Transverse colon (tissue), 4 donors: ENCODE measurements at regions not wholly inside any gene's neighbourhood (a gene's known extent, or its start where the extent isn't known, plus 50 kb on each side); places are given as distances from the start of the nearest gene placed in this dataset.

Source experiments
- DNase-seq: peaks from one replicate; pipeline ENCODE4 v3.0.0-alpha.2; 2019
- H3K27ac ChIP-seq, 4 donors: fragments of 200-600 bp; sonication (generic); 2 replicates each; pipeline ENCODE4 v1.5.1; 2016 to 2018; ENCODE audit warnings: inconsistent platforms in 4 of 4
- H3K27me3 ChIP-seq: fragments of 200-600 bp; sonication (generic); 2 replicates; pipeline ENCODE4 v1.5.1; 2017; ENCODE audit warnings: inconsistent platforms
- H3K36me3 ChIP-seq, 4 donors: fragments of 200-600 bp; sonication (generic); 2 replicates each; pipeline ENCODE4 v1.5.1; 2017 to 2019; ENCODE audit warnings: inconsistent platforms in 4 of 4
- H3K4me1 ChIP-seq, 4 donors: fragments of 200-600 bp; sonication (generic); 2 replicates each; pipeline ENCODE4 v1.5.1; 2017 to 2020; ENCODE audit warnings: inconsistent platforms in 4 of 4
- H3K4me3 ChIP-seq, 4 donors: fragments of 200-600 bp; sonication (generic); 1 replicate in 1 of 4; 2 replicates in 3 of 4; pipeline versions ENCODE4 v1.5.1 to v1.6.1; 2017 to 2019; ENCODE audit warnings: inconsistent platforms in 4 of 4
- H3K9me3 ChIP-seq, 2 donors: fragments of 200-600 bp; sonication (generic); 2 replicates each; pipeline ENCODE4 v1.5.1; 2017 to 2019; ENCODE audit warnings: inconsistent platforms in 2 of 2
- EP300 ChIP-seq: sonication (generic); formaldehyde crosslinking; IDR thresholded peaks from one replicate; pipeline ENCODE4 v1.6.1; 2017; ENCODE audit warnings: antibody characterized with exemption, low read depth
- POLR2A ChIP-seq: fragments of 450-650 bp; IDR thresholded peaks from one replicate; pipeline ENCODE4 v1.6.1; 2016; ENCODE audit warnings: antibody characterized with exemption, mild to moderate bottlenecking, moderate library complexity
- POLR2AphosphoS5 ChIP-seq, 3 donors: sonication (generic); formaldehyde crosslinking; IDR thresholded peaks; one replicate each; pipeline ENCODE4 v1.6.1; 2016; ENCODE audit warnings: antibody characterized with exemption in 3 of 3
- WGBS, 2 donors: methylation state at CpG; one replicate each; pipeline ENCODE4 v1.1.5; 2018; ENCODE audit warnings: low coverage in 1 of 2; 5-methylcytosine and 5-hydroxymethylcytosine counted together
- in situ Hi-C, 4 donors: fragments of 200-750 bp; cut with MboI; loops; one replicate each; pipeline versions ENCODE4 v1.15.0 to v1.15.1; 2017; ENCODE audit warnings: low sequenced_read_pairs in 3 of 4, low pct_ligation_motif_present in 1 of 4, low pct_unique_long_range_greater_than_20kb in 1 of 4
- intact Hi-C: fragments of 100-400 bp; cut with DNase I; formaldehyde crosslinking; loops from one replicate; pipeline ENCODE4 v1.15.1; 2023; ENCODE audit warnings: low total_unique reads
- TF ChIP-seq, protein P1 (sequence below), 5 experiments: fragments of 200-600 bp in 3 of 5; fragments of 450-650 bp in 2 of 5; sonication (generic) in 3 of 5; IDR thresholded peaks; 1 replicate in 2 of 5; 2 replicates in 3 of 5; pipeline ENCODE4 v1.5.1; 2016 to 2017; ENCODE audit warnings: antibody characterized with exemption in 5 of 5, inconsistent platforms in 3 of 5, mild to moderate bottlenecking in 2 of 5, moderate library complexity in 1 of 5

DNA sequence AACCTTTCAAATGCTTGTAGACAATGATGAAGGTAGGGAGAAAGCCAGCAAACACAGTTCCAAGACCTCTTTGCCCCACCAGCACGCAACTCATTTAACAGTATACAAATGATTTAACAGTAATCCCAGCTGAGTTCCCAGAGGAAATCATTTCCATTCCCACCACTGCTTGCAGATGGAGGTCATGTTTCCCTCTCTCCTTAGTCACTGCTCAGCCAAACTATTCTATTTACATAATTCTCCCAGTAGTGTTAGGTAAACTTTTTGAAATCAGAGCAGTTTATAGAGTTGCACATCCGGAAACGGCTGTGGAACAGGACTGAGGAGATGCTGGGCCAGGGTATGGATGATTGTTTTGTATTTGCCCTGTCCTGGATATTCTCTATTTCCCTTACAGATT is 328.5 kb downstream of the FIGN start:
- intact Hi-C loops (no loop called here), in situ Hi-C loops (no loop called here)
- no peaks in the 10 kb centered on the region for H3K9me3 ChIP-seq
- TF ChIP-seq POLR2AphosphoS5 (IDR thresholded peaks at IDR 0.05) (no peak), POLR2A (no peak), EP300 (no peak)
- TF ChIP-seq, protein P1, sequence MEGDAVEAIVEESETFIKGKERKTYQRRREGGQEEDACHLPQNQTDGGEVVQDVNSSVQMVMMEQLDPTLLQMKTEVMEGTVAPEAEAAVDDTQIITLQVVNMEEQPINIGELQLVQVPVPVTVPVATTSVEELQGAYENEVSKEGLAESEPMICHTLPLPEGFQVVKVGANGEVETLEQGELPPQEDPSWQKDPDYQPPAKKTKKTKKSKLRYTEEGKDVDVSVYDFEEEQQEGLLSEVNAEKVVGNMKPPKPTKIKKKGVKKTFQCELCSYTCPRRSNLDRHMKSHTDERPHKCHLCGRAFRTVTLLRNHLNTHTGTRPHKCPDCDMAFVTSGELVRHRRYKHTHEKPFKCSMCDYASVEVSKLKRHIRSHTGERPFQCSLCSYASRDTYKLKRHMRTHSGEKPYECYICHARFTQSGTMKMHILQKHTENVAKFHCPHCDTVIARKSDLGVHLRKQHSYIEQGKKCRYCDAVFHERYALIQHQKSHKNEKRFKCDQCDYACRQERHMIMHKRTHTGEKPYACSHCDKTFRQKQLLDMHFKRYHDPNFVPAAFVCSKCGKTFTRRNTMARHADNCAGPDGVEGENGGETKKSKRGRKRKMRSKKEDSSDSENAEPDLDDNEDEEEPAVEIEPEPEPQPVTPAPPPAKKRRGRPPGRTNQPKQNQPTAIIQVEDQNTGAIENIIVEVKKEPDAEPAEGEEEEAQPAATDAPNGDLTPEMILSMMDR (IDR thresholded peaks at IDR 0.05): no peak
- H3K36me3 ChIP-seq: no peaks in the 10 kb centered on the region
- H3K27me3 ChIP-seq: no peaks in the 10 kb centered on the region
- no peaks in the 10 kb centered on the region for H3K4me1 ChIP-seq
- H3K27ac ChIP-seq: no peak overlapping the region
- no peak overlapping the region for H3K4me3 ChIP-seq
- WGBS, 2 donors: 44 to 62% methylated on average over 2 to 3 of the region's 3 CpGs
- no peak for DNase-seq

DNA sequence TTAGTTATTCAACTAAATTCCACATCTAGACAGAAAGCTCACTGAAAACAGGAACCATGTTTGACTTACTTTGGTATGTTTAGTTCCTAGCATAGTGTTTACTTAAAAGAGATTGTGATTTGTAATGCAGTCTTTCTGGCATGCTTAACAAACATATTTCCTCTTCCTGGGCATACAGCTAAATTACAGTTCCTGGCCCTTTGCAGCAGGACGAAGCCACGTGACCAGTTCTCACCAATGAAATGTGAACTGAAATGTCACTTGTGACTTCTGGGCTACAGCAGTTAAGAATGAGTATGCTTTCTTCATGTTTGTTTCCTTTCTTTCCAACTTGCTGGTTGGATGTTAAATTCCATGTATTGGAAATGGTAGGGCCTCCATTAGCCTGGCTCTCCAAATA is 330.5 kb downstream of the FIGN start:
- Histone ChIP-seq H3K27ac (no peak overlapping the region), H3K4me1 (no peaks in the 10 kb centered on the region), H3K27me3 (no peaks in the 10 kb centered on the region), H3K4me3 (no peak overlapping the region), H3K36me3 (no peaks in the 10 kb centered on the region), H3K9me3 (no peaks in the 10 kb centered on the region)
- in situ Hi-C loops: no loop called here
- TF ChIP-seq EP300: no peak
- no peak for TF ChIP-seq POLR2AphosphoS5 (IDR thresholded peaks at IDR 0.05)
- TF ChIP-seq, protein P1 (IDR thresholded peaks at IDR 0.05): no peak
- no peak for TF ChIP-seq POLR2A
- no peak for DNase-seq
- WGBS, 2 donors: 68% methylated on average over 2 of the region's 2 CpGs; no CpG with 5 or more reads in 1 of the 2 donors
- intact Hi-C loops: no loop called here

DNA sequence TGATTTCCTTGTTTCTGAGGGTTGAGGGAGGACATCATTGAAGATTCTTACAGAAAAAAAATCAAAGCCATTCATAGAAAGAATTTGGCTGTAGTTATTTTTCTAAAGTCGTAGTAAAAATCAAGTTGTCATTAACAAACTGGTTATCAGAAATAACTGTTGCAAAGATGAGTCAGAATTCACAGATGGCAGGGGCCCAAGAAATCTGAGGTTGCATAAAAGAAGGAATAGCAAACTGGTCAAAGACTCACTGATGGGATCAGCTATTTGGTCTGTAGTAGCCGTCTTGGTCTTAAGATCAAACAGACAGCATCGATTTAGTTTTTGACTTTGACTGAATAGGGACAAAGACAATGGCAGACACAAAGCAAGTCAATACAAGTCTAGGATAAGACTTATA is 334.3 kb downstream of the FIGN start:
- Histone ChIP-seq H3K27me3 (no peaks in the 10 kb centered on the region), H3K36me3 (no peaks in the 10 kb centered on the region), H3K4me1 (no peaks in the 10 kb centered on the region), H3K9me3 (no peaks in the 10 kb centered on the region), H3K27ac (no peak overlapping the region), H3K4me3 (no peak overlapping the region)
- intact Hi-C loops (no loop called here), in situ Hi-C loops (no loop called here)
- 78 to 89% methylated on average over 3 of the region's 3 CpGs for WGBS, 2 donors
- TF ChIP-seq, protein P1 (IDR thresholded peaks at IDR 0.05): no peak
- TF ChIP-seq POLR2A (no peak), POLR2AphosphoS5 (IDR thresholded peaks at IDR 0.05) (no peak), EP300 (no peak)
- DNase-seq: no peak

DNA sequence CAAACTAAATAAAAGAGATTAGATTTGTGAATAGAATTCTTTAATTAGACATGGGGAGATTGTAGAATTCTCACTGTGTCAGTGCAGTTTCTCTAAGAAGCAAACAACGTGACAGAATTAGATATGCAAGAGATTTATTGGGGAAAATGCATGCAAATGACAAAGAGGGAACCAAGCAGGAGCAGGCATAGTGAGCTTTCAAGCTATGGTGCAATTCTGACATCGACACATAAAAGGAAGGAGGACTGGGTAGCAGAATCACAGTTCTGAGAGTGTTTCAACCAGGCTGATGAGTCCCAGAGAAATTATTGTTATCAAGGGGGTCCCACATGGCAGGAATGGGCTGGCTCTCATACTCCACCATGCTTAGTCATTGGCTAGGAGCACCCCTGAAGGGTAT is 338.4 kb downstream of the FIGN start:
- Histone ChIP-seq H3K4me1 (no peaks in the 10 kb centered on the region), H3K36me3 (no peaks in the 10 kb centered on the region), H3K9me3 (no peaks in the 10 kb centered on the region), H3K27me3 (no peaks in the 10 kb centered on the region), H3K27ac (no peak overlapping the region), H3K4me3 (no peak overlapping the region)
- in situ Hi-C loops (no loop called here), intact Hi-C loops (no loop called here)
- no peak for DNase-seq
- WGBS, 2 donors: 54 to 63% methylated on average over 2 of the region's 2 CpGs
- TF ChIP-seq, protein P1 (IDR thresholded peaks at IDR 0.05): no peak
- TF ChIP-seq POLR2AphosphoS5 (IDR thresholded peaks at IDR 0.05) (no peak), POLR2A (no peak), EP300 (no peak)
